ENCODE measurements at regions not wholly inside any gene's neighbourhood (a gene's known extent, or its start where the extent isn't known, plus 50 kb on each side); places are given as distances from the start of the nearest gene placed in this dataset.

- TF ChIP-seq, protein P1, sequence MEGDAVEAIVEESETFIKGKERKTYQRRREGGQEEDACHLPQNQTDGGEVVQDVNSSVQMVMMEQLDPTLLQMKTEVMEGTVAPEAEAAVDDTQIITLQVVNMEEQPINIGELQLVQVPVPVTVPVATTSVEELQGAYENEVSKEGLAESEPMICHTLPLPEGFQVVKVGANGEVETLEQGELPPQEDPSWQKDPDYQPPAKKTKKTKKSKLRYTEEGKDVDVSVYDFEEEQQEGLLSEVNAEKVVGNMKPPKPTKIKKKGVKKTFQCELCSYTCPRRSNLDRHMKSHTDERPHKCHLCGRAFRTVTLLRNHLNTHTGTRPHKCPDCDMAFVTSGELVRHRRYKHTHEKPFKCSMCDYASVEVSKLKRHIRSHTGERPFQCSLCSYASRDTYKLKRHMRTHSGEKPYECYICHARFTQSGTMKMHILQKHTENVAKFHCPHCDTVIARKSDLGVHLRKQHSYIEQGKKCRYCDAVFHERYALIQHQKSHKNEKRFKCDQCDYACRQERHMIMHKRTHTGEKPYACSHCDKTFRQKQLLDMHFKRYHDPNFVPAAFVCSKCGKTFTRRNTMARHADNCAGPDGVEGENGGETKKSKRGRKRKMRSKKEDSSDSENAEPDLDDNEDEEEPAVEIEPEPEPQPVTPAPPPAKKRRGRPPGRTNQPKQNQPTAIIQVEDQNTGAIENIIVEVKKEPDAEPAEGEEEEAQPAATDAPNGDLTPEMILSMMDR (conservative IDR thresholded peaks at IDR 0.05; ENCODE audit: low read depth, low read length): no peak
- TF ChIP-seq EZH2 (IDR thresholded peaks at IDR 0.05; ENCODE audit: low read length, unreplicated experiment): no peak
- no peak for TF ChIP-seq EZH2phosphoT487 (IDR thresholded peaks at IDR 0.05; ENCODE audit: borderline replicate concordance, low read length)
Measured at GRCh38 chr2:143881246-143881645, 638.7 kb downstream of the ZEB2 start.

All from PC-3 (cell line).